ENCODE measurements at regions not wholly inside any gene's neighbourhood (a gene's known extent, or its start where the extent isn't known, plus 50 kb on each side); places are given as distances from the start of the nearest gene placed in this dataset.

DNA sequence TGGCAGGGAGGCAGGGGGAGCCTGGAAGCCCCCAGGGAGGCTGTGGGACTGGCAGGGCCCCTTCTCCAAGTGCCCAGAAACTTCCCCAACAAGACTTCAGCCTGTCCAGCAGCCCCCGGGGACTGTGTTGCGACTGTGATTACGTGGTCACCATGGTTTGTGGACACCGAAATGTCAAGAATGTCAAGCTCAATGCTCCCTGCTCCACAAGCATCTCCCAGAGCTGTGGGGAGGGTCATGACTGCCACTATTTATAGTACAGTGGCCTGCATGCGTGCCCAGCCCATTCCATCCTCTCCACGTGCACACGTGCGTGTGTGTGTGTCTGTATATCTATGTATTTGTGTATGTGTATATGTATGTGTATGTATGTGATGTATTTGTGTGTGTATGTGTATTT, 93.8 kb upstream of the MBOAT2 start:
- Histone ChIP-seq H3K9ac (ENCODE audit: low read length) (no peak overlapping the region), H4K20me1 (ENCODE audit: insufficient read depth, low read length) (no peaks in the 10 kb centered on the region), H3F3A (ENCODE audit: insufficient read depth, low read length) (no peaks in the 10 kb centered on the region), H3K4me2 (ENCODE audit: low read length) (no peak overlapping the region), H3K4me3 (ENCODE audit: low read depth, low read length, poor library complexity, severe bottlenecking) (no peak overlapping the region), H3K27ac (ENCODE audit: low read depth, low read length, poor library complexity, severe bottlenecking) (no peak overlapping the region), H2AFZ (ENCODE audit: low read length) (no peak overlapping the region), H3K36me3 (ENCODE audit: insufficient read depth, low read length) (no peaks in the 10 kb centered on the region), H3K27me3 (ENCODE audit: insufficient read depth, low read length) (peaks cover 3% of the 10 kb centered on the region; the same call in 1 of the 2 replicates), H3K79me2 (ENCODE audit: insufficient read depth, low read length) (no peaks in the 10 kb centered on the region), H3K9me2 (ENCODE audit: low read depth, low read length) (no peaks in the 10 kb centered on the region), H3K9me3 (ENCODE audit: low read length) (no peaks in the 10 kb centered on the region), H3K4me1 (ENCODE audit: insufficient read depth, low read length, severe bottlenecking) (no peaks in the 10 kb centered on the region)
- no peak for TF ChIP-seq EZH2 (IDR thresholded peaks at IDR 0.05; ENCODE audit: borderline replicate concordance, low read length)

DNA sequence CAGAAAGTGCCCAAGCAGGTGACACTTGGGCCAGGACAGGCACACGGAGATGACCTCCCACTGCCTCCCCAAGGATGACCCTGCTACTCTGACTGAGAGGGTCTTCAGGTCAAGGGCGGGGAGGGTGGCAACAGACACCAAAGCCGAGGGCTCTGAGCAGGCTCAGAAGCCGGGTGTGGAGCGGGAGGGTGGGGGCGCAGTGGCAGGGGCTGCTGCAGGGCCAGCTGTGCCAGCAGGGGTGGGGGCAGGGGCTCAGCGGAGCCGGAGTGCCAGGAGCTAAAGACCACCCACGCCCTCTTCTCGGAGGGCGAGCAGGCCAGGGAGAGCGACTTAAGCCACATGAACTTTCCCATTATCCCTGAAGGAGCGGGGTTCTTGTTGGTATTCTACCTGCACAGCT, 93.3 kb upstream of the MBOAT2 start:
- no peaks in the 10 kb centered on the region for H3F3A ChIP-seq (ENCODE audit: insufficient read depth, low read length)
- no peaks in the 10 kb centered on the region for H4K20me1 ChIP-seq (ENCODE audit: insufficient read depth, low read length)
- no peak overlapping the region for H3K27ac ChIP-seq (ENCODE audit: low read depth, low read length, poor library complexity, severe bottlenecking)
- peaks cover 3% of the 10 kb centered on the region; the same call in 1 of the 2 replicates for H3K27me3 ChIP-seq (ENCODE audit: insufficient read depth, low read length)
- H3K4me1 ChIP-seq (ENCODE audit: insufficient read depth, low read length, severe bottlenecking): no peaks in the 10 kb centered on the region
- TF ChIP-seq, protein P1, sequence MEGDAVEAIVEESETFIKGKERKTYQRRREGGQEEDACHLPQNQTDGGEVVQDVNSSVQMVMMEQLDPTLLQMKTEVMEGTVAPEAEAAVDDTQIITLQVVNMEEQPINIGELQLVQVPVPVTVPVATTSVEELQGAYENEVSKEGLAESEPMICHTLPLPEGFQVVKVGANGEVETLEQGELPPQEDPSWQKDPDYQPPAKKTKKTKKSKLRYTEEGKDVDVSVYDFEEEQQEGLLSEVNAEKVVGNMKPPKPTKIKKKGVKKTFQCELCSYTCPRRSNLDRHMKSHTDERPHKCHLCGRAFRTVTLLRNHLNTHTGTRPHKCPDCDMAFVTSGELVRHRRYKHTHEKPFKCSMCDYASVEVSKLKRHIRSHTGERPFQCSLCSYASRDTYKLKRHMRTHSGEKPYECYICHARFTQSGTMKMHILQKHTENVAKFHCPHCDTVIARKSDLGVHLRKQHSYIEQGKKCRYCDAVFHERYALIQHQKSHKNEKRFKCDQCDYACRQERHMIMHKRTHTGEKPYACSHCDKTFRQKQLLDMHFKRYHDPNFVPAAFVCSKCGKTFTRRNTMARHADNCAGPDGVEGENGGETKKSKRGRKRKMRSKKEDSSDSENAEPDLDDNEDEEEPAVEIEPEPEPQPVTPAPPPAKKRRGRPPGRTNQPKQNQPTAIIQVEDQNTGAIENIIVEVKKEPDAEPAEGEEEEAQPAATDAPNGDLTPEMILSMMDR (IDR thresholded peaks at IDR 0.05; ENCODE audit: low read length): no peak
- TF ChIP-seq EZH2 (IDR thresholded peaks at IDR 0.05; ENCODE audit: borderline replicate concordance, low read length): no peak
- H3K9ac ChIP-seq (ENCODE audit: low read length): no peak overlapping the region
- H3K4me3 ChIP-seq (ENCODE audit: low read depth, low read length, poor library complexity, severe bottlenecking): no peak overlapping the region
- no peaks in the 10 kb centered on the region for H3K79me2 ChIP-seq (ENCODE audit: insufficient read depth, low read length)
- H3K9me3 ChIP-seq (ENCODE audit: low read length): no peaks in the 10 kb centered on the region
- no peaks in the 10 kb centered on the region for H3K9me2 ChIP-seq (ENCODE audit: low read depth, low read length)
- no peak overlapping the region for H3K4me2 ChIP-seq (ENCODE audit: low read length)
- H2AFZ ChIP-seq (ENCODE audit: low read length): no peak overlapping the region
- no peaks in the 10 kb centered on the region for H3K36me3 ChIP-seq (ENCODE audit: insufficient read depth, low read length)

DNA sequence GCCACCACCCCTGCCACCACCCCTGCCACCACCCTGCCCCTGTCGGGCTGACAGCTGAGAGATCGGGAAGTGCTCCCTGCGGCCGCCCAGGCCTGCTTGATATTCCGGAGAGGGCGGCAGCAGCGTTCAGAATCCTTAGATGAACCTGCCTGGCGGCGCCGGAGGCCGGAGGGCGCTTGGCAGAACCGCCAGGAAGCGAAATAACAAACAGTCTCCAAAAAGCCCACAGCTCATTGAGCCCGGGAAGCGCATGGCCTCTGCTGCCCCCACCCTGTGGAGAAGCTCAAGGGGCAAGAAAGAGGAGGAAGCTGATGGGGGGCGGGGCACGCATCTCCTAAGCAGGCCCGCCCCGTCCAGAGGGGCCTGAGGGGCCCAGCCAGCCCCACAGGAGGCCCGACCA, 92.2 kb upstream of the MBOAT2 start:
- TF ChIP-seq, protein P1 (IDR thresholded peaks at IDR 0.05; ENCODE audit: low read length): no peak
- no peak for TF ChIP-seq EZH2 (IDR thresholded peaks at IDR 0.05; ENCODE audit: borderline replicate concordance, low read length)
- H3K4me1 ChIP-seq (ENCODE audit: insufficient read depth, low read length, severe bottlenecking): no peaks in the 10 kb centered on the region
- H3K79me2 ChIP-seq (ENCODE audit: insufficient read depth, low read length): no peaks in the 10 kb centered on the region
- no peak overlapping the region for H2AFZ ChIP-seq (ENCODE audit: low read length)
- H3K4me2 ChIP-seq (ENCODE audit: low read length): no peak overlapping the region
- no peaks in the 10 kb centered on the region for H3F3A ChIP-seq (ENCODE audit: insufficient read depth, low read length)
- no peaks in the 10 kb centered on the region for H3K9me3 ChIP-seq (ENCODE audit: low read length)
- H3K9ac ChIP-seq (ENCODE audit: low read length): no peak overlapping the region
- no peaks in the 10 kb centered on the region for H3K9me2 ChIP-seq (ENCODE audit: low read depth, low read length)
- peaks cover 3% of the 10 kb centered on the region; the same call in 1 of the 2 replicates for H3K27me3 ChIP-seq (ENCODE audit: insufficient read depth, low read length)
- H3K36me3 ChIP-seq (ENCODE audit: insufficient read depth, low read length): no peaks in the 10 kb centered on the region
- no peak overlapping the region for H3K27ac ChIP-seq (ENCODE audit: low read depth, low read length, poor library complexity, severe bottlenecking)
- H4K20me1 ChIP-seq (ENCODE audit: insufficient read depth, low read length): no peaks in the 10 kb centered on the region
- H3K4me3 ChIP-seq (ENCODE audit: low read depth, low read length, poor library complexity, severe bottlenecking): no peak overlapping the region

DNA sequence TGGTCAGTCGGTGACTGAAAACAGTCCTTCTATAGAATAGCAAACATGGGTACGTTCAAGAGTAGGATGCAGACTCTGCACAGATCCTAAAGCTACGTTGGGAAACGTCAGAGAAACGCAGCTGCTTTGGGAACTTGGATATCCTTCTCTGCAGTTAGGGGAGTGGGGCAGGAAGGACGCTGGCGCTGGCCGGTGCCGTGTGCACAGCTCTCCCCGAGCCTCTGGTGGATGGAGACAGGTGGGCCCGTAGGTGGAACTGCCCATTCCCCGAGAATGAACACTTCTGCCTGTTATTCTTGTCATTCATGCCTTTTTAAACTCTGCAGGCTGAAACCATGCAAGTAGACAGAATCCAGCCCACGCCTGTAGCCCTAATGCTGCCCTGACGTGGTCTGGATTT, 91.7 kb upstream of the MBOAT2 start:
- H3K4me2 ChIP-seq (ENCODE audit: low read length): no peak overlapping the region
- no peak overlapping the region for H3K9ac ChIP-seq (ENCODE audit: low read length)
- H3K4me3 ChIP-seq (ENCODE audit: low read depth, low read length, poor library complexity, severe bottlenecking): no peak overlapping the region
- TF ChIP-seq, protein P1 (IDR thresholded peaks at IDR 0.05; ENCODE audit: low read length): no peak
- TF ChIP-seq EZH2 (IDR thresholded peaks at IDR 0.05; ENCODE audit: borderline replicate concordance, low read length): no peak
- H2AFZ ChIP-seq (ENCODE audit: low read length): no peak overlapping the region
- H3K79me2 ChIP-seq (ENCODE audit: insufficient read depth, low read length): no peaks in the 10 kb centered on the region
- no peaks in the 10 kb centered on the region for H3K36me3 ChIP-seq (ENCODE audit: insufficient read depth, low read length)
- peaks cover 3% of the 10 kb centered on the region; the same call in 1 of the 2 replicates for H3K27me3 ChIP-seq (ENCODE audit: insufficient read depth, low read length)
- H3K4me1 ChIP-seq (ENCODE audit: insufficient read depth, low read length, severe bottlenecking): no peaks in the 10 kb centered on the region
- no peaks in the 10 kb centered on the region for H3K9me3 ChIP-seq (ENCODE audit: low read length)
- no peaks in the 10 kb centered on the region for H3F3A ChIP-seq (ENCODE audit: insufficient read depth, low read length)
- H3K27ac ChIP-seq (ENCODE audit: low read depth, low read length, poor library complexity, severe bottlenecking): no peak overlapping the region
- no peaks in the 10 kb centered on the region for H3K9me2 ChIP-seq (ENCODE audit: low read depth, low read length)
- no peaks in the 10 kb centered on the region for H4K20me1 ChIP-seq (ENCODE audit: insufficient read depth, low read length)
